ENCODE measurements at regions not wholly inside any gene's neighbourhood (a gene's known extent, or its start where the extent isn't known, plus 50 kb on each side); places are given as distances from the start of the nearest gene placed in this dataset.

GRCh38 chr11:38296211-38296776 lies 1698.3 kb upstream of the RAG2 start:
- H3K27me3 Mint-ChIP-seq, result no peaks in the 10 kb centered on the region
- H3K27ac Mint-ChIP-seq, result no peak overlapping the region
- peaks cover 11% of the 10 kb centered on the region for H3K9me3 Mint-ChIP-seq
- DNase-seq (ENCODE audit: low spot score in 2 of 2) (no peak), ATAC-seq (ENCODE audit: low read depth) (no peak)
- no peaks in the 10 kb centered on the region for H3K4me1 Mint-ChIP-seq
- H3K36me3 Mint-ChIP-seq, result no peaks in the 10 kb centered on the region
- no peak overlapping the region for H3K4me3 Mint-ChIP-seq

- Mint-ChIP-seq H3K4me1 (no peaks in the 10 kb centered on the region), H3K27ac (no peak overlapping the region), H3K27me3 (no peaks in the 10 kb centered on the region), H3K36me3 (no peaks in the 10 kb centered on the region), H3K4me3 (no peak overlapping the region), H3K9me3 (peaks cover 4% of the 10 kb centered on the region)
- ATAC-seq (ENCODE audit: low read depth), result no peak
- DNase-seq (ENCODE audit: low spot score in 2 of 2), result no peak
Observed at GRCh38 chr11:38282718-38283117, 1684.7 kb upstream of the RAG2 start.

GRCh38 chr11:38278457-38279141 lies 1680.6 kb upstream of the RAG2 start:
- Mint-ChIP-seq H3K27ac (no peak overlapping the region), H3K9me3 (peaks cover 2% of the 10 kb centered on the region), H3K4me1 (no peaks in the 10 kb centered on the region), H3K36me3 (no peaks in the 10 kb centered on the region), H3K27me3 (no peaks in the 10 kb centered on the region), H3K4me3 (no peak overlapping the region)
- ATAC-seq (ENCODE audit: low read depth) (no peak), DNase-seq (ENCODE audit: low spot score in 2 of 2) (no peak)

- Mint-ChIP-seq H3K27ac (no peak overlapping the region), H3K27me3 (no peaks in the 10 kb centered on the region), H3K36me3 (no peaks in the 10 kb centered on the region), H3K9me3 (peaks cover 1% of the 10 kb centered on the region), H3K4me3 (no peak overlapping the region), H3K4me1 (no peaks in the 10 kb centered on the region)
- ATAC-seq (ENCODE audit: low read depth) (no peak), DNase-seq (ENCODE audit: low spot score in 2 of 2) (no peak)
Observed at GRCh38 chr11:38274031-38274430, 1676.0 kb upstream of the RAG2 start.

- H3K36me3 Mint-ChIP-seq, result no peaks in the 10 kb centered on the region
- no peak overlapping the region for H3K27ac Mint-ChIP-seq
- no peak for ATAC-seq (ENCODE audit: low read depth)
- no peak overlapping the region for H3K4me3 Mint-ChIP-seq
- no peaks in the 10 kb centered on the region for H3K27me3 Mint-ChIP-seq
- no peaks in the 10 kb centered on the region for H3K4me1 Mint-ChIP-seq
- DNase-seq (ENCODE audit: low spot score in 2 of 2), result no peak
- peaks cover 1% of the 10 kb centered on the region for H3K9me3 Mint-ChIP-seq
Observed at GRCh38 chr11:38272376-38272775, 1674.3 kb upstream of the RAG2 start.

- ATAC-seq (ENCODE audit: low read depth) (no peak), DNase-seq (ENCODE audit: low spot score in 2 of 2) (no peak)
- no peak overlapping the region for H3K4me3 Mint-ChIP-seq
- H3K4me1 Mint-ChIP-seq, result no peaks in the 10 kb centered on the region
- H3K27ac Mint-ChIP-seq, result no peak overlapping the region
- H3K9me3 Mint-ChIP-seq, result peaks cover 5% of the 10 kb centered on the region
- no peaks in the 10 kb centered on the region for H3K36me3 Mint-ChIP-seq
- no peaks in the 10 kb centered on the region for H3K27me3 Mint-ChIP-seq
Observed at GRCh38 chr11:38266691-38267090, 1668.7 kb upstream of the RAG2 start.

- H3K4me3 Mint-ChIP-seq, result no peak overlapping the region
- H3K4me1 Mint-ChIP-seq, result no peaks in the 10 kb centered on the region
- H3K36me3 Mint-ChIP-seq, result no peaks in the 10 kb centered on the region
- ATAC-seq (ENCODE audit: low read depth) (no peak), DNase-seq (ENCODE audit: low spot score in 2 of 2) (no peak)
- no peak overlapping the region for H3K27ac Mint-ChIP-seq
- peaks cover 5% of the 10 kb centered on the region for H3K9me3 Mint-ChIP-seq
- H3K27me3 Mint-ChIP-seq, result no peaks in the 10 kb centered on the region
Observed at GRCh38 chr11:38256436-38256835, 1658.4 kb upstream of the RAG2 start.

- Mint-ChIP-seq H3K4me1 (no peaks in the 10 kb centered on the region), H3K27ac (no peak overlapping the region), H3K4me3 (no peak overlapping the region), H3K27me3 (no peaks in the 10 kb centered on the region), H3K36me3 (no peaks in the 10 kb centered on the region), H3K9me3 (peaks cover 2% of the 10 kb centered on the region)
- DNase-seq (ENCODE audit: low spot score in 2 of 2), result no peak
- ATAC-seq (ENCODE audit: low read depth), result no peak
Observed at GRCh38 chr11:38254913-38255312, 1656.9 kb upstream of the RAG2 start.

GRCh38 chr11:38252620-38253019 lies 1654.6 kb upstream of the RAG2 start:
- Mint-ChIP-seq H3K4me1 (no peaks in the 10 kb centered on the region), H3K27me3 (no peaks in the 10 kb centered on the region), H3K4me3 (no peak overlapping the region), H3K36me3 (no peaks in the 10 kb centered on the region), H3K27ac (no peak overlapping the region), H3K9me3 (peaks cover 2% of the 10 kb centered on the region)
- ATAC-seq (ENCODE audit: low read depth), result no peak
- no peak for DNase-seq (ENCODE audit: low spot score in 2 of 2)

GRCh38 chr11:38246451-38246850 lies 1648.4 kb upstream of the RAG2 start:
- ATAC-seq (ENCODE audit: low read depth), result no peak

GRCh38 chr11:38226684-38227083 lies 1628.6 kb upstream of the RAG2 start:
- Mint-ChIP-seq H3K4me3 (no peak overlapping the region), H3K36me3 (no peaks in the 10 kb centered on the region), H3K27me3 (no peaks in the 10 kb centered on the region), H3K27ac (no peak overlapping the region), H3K4me1 (no peaks in the 10 kb centered on the region), H3K9me3 (peaks cover 18% of the 10 kb centered on the region)
- ATAC-seq (ENCODE audit: low read depth) (no peak), DNase-seq (ENCODE audit: low spot score in 2 of 2) (no peak)

More at GRCh38 chr11:38246451-38246850, 1648.4 kb upstream of the RAG2 start:
- H3K27ac Mint-ChIP-seq, result no peak overlapping the region
- no peak overlapping the region for H3K4me3 Mint-ChIP-seq
- H3K4me1 Mint-ChIP-seq, result no peaks in the 10 kb centered on the region
- no peaks in the 10 kb centered on the region for H3K36me3 Mint-ChIP-seq
- DNase-seq (ENCODE audit: low spot score in 2 of 2), result no peak
- no peaks in the 10 kb centered on the region for H3K27me3 Mint-ChIP-seq
- peaks cover 3% of the 10 kb centered on the region for H3K9me3 Mint-ChIP-seq

GRCh38 chr11:38221295-38221694 lies 1623.3 kb upstream of the RAG2 start:
- Mint-ChIP-seq H3K27me3 (no peaks in the 10 kb centered on the region), H3K36me3 (no peaks in the 10 kb centered on the region), H3K9me3 (peaks cover 7% of the 10 kb centered on the region), H3K27ac (no peak overlapping the region), H3K4me1 (no peaks in the 10 kb centered on the region), H3K4me3 (no peak overlapping the region)
- no peak for DNase-seq (ENCODE audit: low spot score in 2 of 2)
- no peak for ATAC-seq (ENCODE audit: low read depth)

- no peaks in the 10 kb centered on the region for H3K27me3 Mint-ChIP-seq
- H3K36me3 Mint-ChIP-seq, result no peaks in the 10 kb centered on the region
- no peak overlapping the region for H3K4me3 Mint-ChIP-seq
- H3K27ac Mint-ChIP-seq, result no peak overlapping the region
- DNase-seq (ENCODE audit: low spot score in 2 of 2) (no peak), ATAC-seq (ENCODE audit: low read depth) (no peak)
- H3K4me1 Mint-ChIP-seq, result no peaks in the 10 kb centered on the region
- H3K9me3 Mint-ChIP-seq, result peaks cover 5% of the 10 kb centered on the region
Observed at GRCh38 chr11:38219636-38220035, 1621.6 kb upstream of the RAG2 start.

GRCh38 chr11:38208951-38209350 lies 1610.9 kb upstream of the RAG2 start:
- peaks cover 8% of the 10 kb centered on the region for H3K9me3 Mint-ChIP-seq
- H3K4me3 Mint-ChIP-seq, result no peak overlapping the region
- ATAC-seq (ENCODE audit: low read depth), result no peak
- no peaks in the 10 kb centered on the region for H3K4me1 Mint-ChIP-seq
- H3K36me3 Mint-ChIP-seq, result no peaks in the 10 kb centered on the region
- no peak for DNase-seq (ENCODE audit: low spot score in 2 of 2)
- no peaks in the 10 kb centered on the region for H3K27me3 Mint-ChIP-seq
- no peak overlapping the region for H3K27ac Mint-ChIP-seq

GRCh38 chr11:38206663-38207062 lies 1608.6 kb upstream of the RAG2 start:
- ATAC-seq (ENCODE audit: low read depth) (no peak), DNase-seq (ENCODE audit: low spot score in 2 of 2) (no peak)
- no peaks in the 10 kb centered on the region for H3K4me1 Mint-ChIP-seq
- H3K27me3 Mint-ChIP-seq, result no peaks in the 10 kb centered on the region
- H3K4me3 Mint-ChIP-seq, result no peak overlapping the region
- H3K36me3 Mint-ChIP-seq, result no peaks in the 10 kb centered on the region
- H3K27ac Mint-ChIP-seq, result no peak overlapping the region
- H3K9me3 Mint-ChIP-seq, result peaks cover 8% of the 10 kb centered on the region

All from memory B cell (primary cell).